GM19395 (cell line): ENCODE measurements at regions not wholly inside any gene's neighbourhood (a gene's known extent, or its start where the extent isn't known, plus 50 kb on each side); places are given as distances from the start of the nearest gene placed in this dataset.

ENCODE experiments used
- ATAC-seq: cut with Tn5 transposase; IDR thresholded peaks from one replicate; pipeline ENCODE4 v1.9.1; 2021; ENCODE audit warnings: mild to moderate bottlenecking, moderate library complexity; ENCODE audit not compliant: unreplicated experiment

- no peak for ATAC-seq
Measured at GRCh38 chr2:8304821-8305766, 376.8 kb upstream of the ID2 start.

GRCh38 chr2:8306530-8307351 is 375.1 kb upstream of the ID2 start:
- no peak for ATAC-seq

- no peak for ATAC-seq
Measured at GRCh38 chr2:8307606-8308180, 374.2 kb upstream of the ID2 start.

- ATAC-seq = no peak
Measured at GRCh38 chr2:8309131-8309530, 372.7 kb upstream of the ID2 start.

GRCh38 chr2:8310557-8311455 is 371.1 kb upstream of the ID2 start:
- ATAC-seq = no peak

GRCh38 chr2:8312221-8312620 is 369.6 kb upstream of the ID2 start:
- no peak for ATAC-seq

- peak; percentile 86 for ATAC-seq
Measured at GRCh38 chr2:8312861-8313830, 368.7 kb upstream of the ID2 start.

- no peak for ATAC-seq
Measured at GRCh38 chr2:8314063-8314462, 367.8 kb upstream of the ID2 start.

GRCh38 chr2:8315531-8316165 is 366.2 kb upstream of the ID2 start:
- no peak for ATAC-seq

- no peak for ATAC-seq
Measured at GRCh38 chr2:8316356-8316755, 365.5 kb upstream of the ID2 start.

GRCh38 chr2:8317418-8317817 is 364.4 kb upstream of the ID2 start:
- ATAC-seq = no peak

- no peak for ATAC-seq
Measured at GRCh38 chr2:8319219-8319618, 362.6 kb upstream of the ID2 start.

GRCh38 chr2:8320311-8321066 is 361.4 kb upstream of the ID2 start:
- no peak for ATAC-seq

GRCh38 chr2:8322634-8323033 is 359.2 kb upstream of the ID2 start:
- ATAC-seq = no peak

GRCh38 chr2:8324164-8324856 is 357.5 kb upstream of the ID2 start:
- no peak for ATAC-seq

GRCh38 chr2:8324901-8325300 is 357.0 kb upstream of the ID2 start:
- ATAC-seq = no peak

GRCh38 chr2:8327371-8328100 is 354.3 kb upstream of the ID2 start:
- no peak for ATAC-seq
